ENCODE measurements at regions not wholly inside any gene's neighbourhood (a gene's known extent, or its start where the extent isn't known, plus 50 kb on each side); places are given as distances from the start of the nearest gene placed in this dataset.
"Not testable (repeated sequence)": the region's sequence is repeated elsewhere in the genome, so short reads cannot be mapped to it uniquely, and the experiment has no call there.

DNA sequence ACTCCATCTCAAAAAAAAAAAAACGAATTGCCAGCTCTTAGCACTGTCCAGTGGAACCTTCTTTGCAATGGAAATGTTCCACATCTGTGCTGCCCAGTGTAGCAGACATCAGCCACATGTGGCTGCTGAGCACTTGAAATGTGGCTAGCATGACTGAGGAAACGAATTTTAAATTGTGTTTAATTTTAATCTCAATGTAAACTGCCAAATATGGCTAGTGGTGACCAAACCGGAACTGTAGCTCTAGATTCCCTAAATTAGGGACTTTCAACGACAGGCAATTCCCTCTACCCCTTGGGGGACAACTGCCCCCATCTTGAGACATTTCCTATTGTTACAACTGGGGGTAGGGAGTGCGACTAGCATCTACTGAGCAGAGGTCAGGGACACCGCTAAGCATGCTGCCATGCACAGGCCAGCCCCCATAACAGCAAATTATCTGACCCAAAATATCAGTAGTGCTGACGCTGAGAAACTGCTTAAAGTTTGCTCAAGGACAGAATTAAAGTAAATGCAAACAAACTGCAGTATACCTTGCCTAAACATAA, 52.4 kb upstream of the PDPR start:
- H3K4me3 Mint-ChIP-seq; H3K9me3 Mint-ChIP-seq; H3K27ac Mint-ChIP-seq; H3K36me3 Mint-ChIP-seq (ENCODE audit: low read depth); intact Hi-C loops (cut with micrococcal nuclease); H3K4me1 Mint-ChIP-seq; DNase-seq; H3K27me3 Mint-ChIP-seq: not testable (repeated sequence)

GRCh38 chr16:70062947-70063346, 51.2 kb upstream of the PDPR start:
- H3K4me1 Mint-ChIP-seq; H3K4me3 Mint-ChIP-seq; intact Hi-C loops (cut with micrococcal nuclease); H3K36me3 Mint-ChIP-seq (ENCODE audit: low read depth); H3K27ac Mint-ChIP-seq; DNase-seq; H3K27me3 Mint-ChIP-seq; H3K9me3 Mint-ChIP-seq: not testable (repeated sequence)
